ENCODE measurements at regions not wholly inside any gene's neighbourhood (a gene's known extent, or its start where the extent isn't known, plus 50 kb on each side); places are given as distances from the start of the nearest gene placed in this dataset.
"Not testable (repeated sequence)": the region's sequence is repeated elsewhere in the genome, so short reads cannot be mapped to it uniquely, and the experiment has no call there.

GRCh38 chr2:226116346-226116745 lies 683.3 kb downstream of the IRS1 start:
- no peak for DNase-seq

GRCh38 chr2:226115832-226116200 lies 683.8 kb downstream of the IRS1 start:
- no peak for DNase-seq

GRCh38 chr2:226115102-226115831 lies 684.4 kb downstream of the IRS1 start:
- DNase-seq: no peak

- no peak for DNase-seq
Observed at GRCh38 chr2:226114436-226114835, 685.2 kb downstream of the IRS1 start.

- DNase-seq: no peak
Observed at GRCh38 chr2:226098861-226099745, 699.6 kb downstream of the NYAP2 start.

GRCh38 chr2:226095058-226095457 lies 695.5 kb downstream of the NYAP2 start:
- DNase-seq: no peak

GRCh38 chr2:226093364-226093763 lies 693.9 kb downstream of the NYAP2 start:
- no peak for DNase-seq

GRCh38 chr2:226088366-226088674 lies 688.8 kb downstream of the NYAP2 start:
- no peak for DNase-seq

GRCh38 chr2:226087505-226088365 lies 688.2 kb downstream of the NYAP2 start:
- no peak for DNase-seq

GRCh38 chr2:226087051-226087450 lies 687.5 kb downstream of the NYAP2 start:
- no peak for DNase-seq

GRCh38 chr2:226086190-226086589 lies 686.7 kb downstream of the NYAP2 start:
- DNase-seq: no peak

- not testable (repeated sequence) for DNase-seq
Observed at GRCh38 chr2:226085425-226085824, 685.9 kb downstream of the NYAP2 start.

GRCh38 chr2:226080334-226080733 lies 680.8 kb downstream of the NYAP2 start:
- no peak for DNase-seq

- DNase-seq: no peak
Observed at GRCh38 chr2:226079671-226080181, 680.2 kb downstream of the NYAP2 start.

GRCh38 chr2:226079196-226079595 lies 679.7 kb downstream of the NYAP2 start:
- DNase-seq: no peak

- no peak for DNase-seq
Observed at GRCh38 chr2:226078666-226079065, 679.2 kb downstream of the NYAP2 start.

GRCh38 chr2:226077841-226078240 lies 678.3 kb downstream of the NYAP2 start:
- no peak for DNase-seq

GRCh38 chr2:226077031-226077430 lies 677.5 kb downstream of the NYAP2 start:
- DNase-seq: no peak

GRCh38 chr2:226076529-226076928 lies 677.0 kb downstream of the NYAP2 start:
- DNase-seq: no peak

- no peak for DNase-seq
Observed at GRCh38 chr2:226074391-226074790, 674.9 kb downstream of the NYAP2 start.

- no peak for DNase-seq
Observed at GRCh38 chr2:226073496-226074160, 674.1 kb downstream of the NYAP2 start.

GRCh38 chr2:226066873-226067272 lies 667.4 kb downstream of the NYAP2 start:
- no peak for DNase-seq

- no peak for DNase-seq
Observed at GRCh38 chr2:226066391-226066790, 666.9 kb downstream of the NYAP2 start.
